GM18517 (cell line): ENCODE measurements at regions not wholly inside any gene's neighbourhood (a gene's known extent, or its start where the extent isn't known, plus 50 kb on each side); places are given as distances from the start of the nearest gene placed in this dataset.

Source experiments
- ATAC-seq: cut with Tn5 transposase; IDR thresholded peaks from one replicate; pipeline ENCODE4 v1.9.1; 2021; ENCODE audit warnings: mild to moderate bottlenecking, moderate library complexity; ENCODE audit not compliant: unreplicated experiment

DNA sequence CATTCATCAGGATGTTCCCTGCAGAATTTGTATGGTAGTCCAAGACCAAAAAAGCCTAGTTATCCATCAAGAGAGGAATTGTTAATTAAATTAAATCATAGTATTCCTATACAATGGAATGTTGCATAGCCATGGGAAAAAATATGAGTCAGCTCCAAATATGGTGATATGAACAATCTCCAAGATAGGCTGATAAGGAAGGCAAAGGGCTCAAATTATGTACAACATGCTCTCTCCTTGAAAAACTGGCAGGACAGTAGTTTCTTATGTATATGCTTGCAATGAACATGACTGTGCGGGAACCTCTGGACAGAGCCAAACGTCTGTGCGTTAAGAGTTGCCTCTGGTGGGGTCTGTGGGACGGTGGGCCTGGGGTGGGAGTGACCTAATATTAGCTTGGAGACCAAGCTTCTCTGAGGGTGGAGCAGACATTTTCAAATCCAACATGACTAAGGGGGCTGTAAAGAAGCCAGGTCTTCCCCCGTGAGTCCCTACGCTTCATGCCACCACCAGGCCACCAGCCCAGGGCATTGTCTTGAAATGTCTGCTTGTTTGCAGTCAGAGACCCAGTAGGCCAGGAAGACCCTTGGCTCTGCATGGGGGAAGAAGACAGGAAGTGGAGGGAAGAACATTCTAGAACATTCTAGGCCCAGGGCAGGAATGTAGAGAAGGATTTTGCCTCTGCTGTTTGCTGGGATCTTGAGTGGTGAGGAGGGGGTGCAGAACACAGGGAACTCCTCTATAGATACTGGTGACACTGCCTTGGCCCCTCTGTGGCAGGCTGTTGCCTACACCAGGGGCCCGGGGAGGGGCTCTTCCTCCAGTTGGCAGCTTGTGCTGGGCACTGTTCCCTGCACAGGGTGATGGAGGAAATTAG, 244.0 kb upstream of the HS6ST1 start:
- ATAC-seq: no peak

DNA sequence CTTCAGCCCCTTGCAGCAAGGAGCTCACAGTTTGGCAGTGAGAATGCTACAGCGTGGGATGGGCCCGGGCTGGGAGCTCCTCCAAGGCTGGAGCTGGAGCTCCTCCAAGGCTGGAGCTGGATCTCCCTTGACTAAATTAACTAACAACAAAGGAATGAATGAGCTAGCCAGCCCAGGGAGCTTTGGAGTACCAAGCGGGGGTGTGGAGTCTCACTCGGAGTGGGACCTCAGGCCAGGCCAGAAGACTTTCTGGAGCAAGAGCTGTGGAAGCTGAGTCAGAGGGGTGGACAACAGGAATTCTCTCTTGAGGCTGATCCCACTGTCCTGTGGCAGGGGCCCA, 244.7 kb upstream of the HS6ST1 start:
- no peak for ATAC-seq

- ATAC-seq: no peak
These were observed 245.5 kb upstream of the HS6ST1 start for GRCh38 chr2:128564131-128564530.

DNA sequence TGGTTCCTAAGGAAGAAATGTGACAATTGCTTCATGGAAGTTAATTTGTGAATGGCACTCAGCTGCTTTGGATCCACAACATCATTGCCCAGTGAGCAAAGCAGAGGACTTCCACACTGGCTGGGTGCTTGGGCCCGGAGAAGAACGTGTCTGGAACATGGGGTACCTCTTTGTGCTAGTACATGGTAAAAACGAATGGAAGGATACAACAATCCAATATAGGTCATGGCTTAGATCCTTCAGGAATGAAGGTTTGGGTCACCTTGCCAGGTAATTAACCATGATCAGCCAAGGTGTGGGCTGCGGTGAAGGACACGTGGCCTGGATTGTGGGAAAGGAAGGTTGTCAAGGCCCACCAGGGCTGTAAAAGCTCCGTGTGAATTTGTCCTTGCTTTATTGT, 245.9 kb upstream of the HS6ST1 start:
- ATAC-seq: no peak

DNA sequence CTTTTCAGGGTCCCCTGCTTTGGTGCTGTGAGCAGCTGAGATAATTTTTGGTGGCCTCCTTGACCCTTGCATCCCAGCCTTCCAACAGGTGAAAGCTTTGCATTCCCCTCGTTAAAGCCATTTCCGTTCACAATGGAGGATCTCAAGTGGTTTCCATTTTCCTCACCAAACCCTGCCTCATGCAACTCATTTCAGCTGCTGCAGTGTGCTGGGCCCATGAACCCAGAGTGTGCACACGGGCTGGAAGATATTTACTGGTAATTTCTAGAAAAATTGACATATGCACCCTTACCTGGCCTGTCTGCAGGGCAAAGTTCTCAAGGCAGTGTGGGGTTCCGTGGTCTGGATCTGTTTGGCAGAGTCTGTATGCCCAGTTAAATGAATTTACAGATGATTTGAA, 246.8 kb upstream of the HS6ST1 start:
- ATAC-seq: no peak

GRCh38 chr2:128566671-128567070, 248.0 kb upstream of the HS6ST1 start:
- ATAC-seq: no peak

DNA sequence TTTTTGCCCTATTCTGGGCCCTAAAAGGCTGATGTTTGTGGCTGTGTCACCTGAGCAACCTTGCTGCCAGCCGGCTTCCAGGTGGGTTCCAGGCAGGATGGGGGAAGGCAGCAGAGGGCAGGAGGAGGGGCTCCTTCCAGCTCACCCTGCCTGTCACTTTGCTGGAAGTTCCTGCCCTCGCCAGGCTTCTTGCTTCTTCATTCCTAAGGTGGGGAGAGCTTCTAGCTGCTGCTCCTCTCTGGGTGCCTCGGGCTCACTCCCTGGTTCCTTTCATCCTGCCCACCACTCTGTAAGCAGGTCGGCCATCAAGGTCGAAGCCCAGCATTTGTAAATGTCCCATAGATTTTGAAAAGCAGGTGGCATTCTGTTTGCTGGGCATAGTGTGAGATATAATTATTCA, 249.4 kb upstream of the HS6ST1 start:
- ATAC-seq: no peak

GRCh38 chr2:128573116-128573515, 254.4 kb upstream of the HS6ST1 start:
- no peak for ATAC-seq

- ATAC-seq: no peak
These were observed 254.9 kb upstream of the HS6ST1 start for GRCh38 chr2:128573531-128573930.

GRCh38 chr2:128577141-128577930, 258.7 kb upstream of the HS6ST1 start:
- no peak for ATAC-seq

DNA sequence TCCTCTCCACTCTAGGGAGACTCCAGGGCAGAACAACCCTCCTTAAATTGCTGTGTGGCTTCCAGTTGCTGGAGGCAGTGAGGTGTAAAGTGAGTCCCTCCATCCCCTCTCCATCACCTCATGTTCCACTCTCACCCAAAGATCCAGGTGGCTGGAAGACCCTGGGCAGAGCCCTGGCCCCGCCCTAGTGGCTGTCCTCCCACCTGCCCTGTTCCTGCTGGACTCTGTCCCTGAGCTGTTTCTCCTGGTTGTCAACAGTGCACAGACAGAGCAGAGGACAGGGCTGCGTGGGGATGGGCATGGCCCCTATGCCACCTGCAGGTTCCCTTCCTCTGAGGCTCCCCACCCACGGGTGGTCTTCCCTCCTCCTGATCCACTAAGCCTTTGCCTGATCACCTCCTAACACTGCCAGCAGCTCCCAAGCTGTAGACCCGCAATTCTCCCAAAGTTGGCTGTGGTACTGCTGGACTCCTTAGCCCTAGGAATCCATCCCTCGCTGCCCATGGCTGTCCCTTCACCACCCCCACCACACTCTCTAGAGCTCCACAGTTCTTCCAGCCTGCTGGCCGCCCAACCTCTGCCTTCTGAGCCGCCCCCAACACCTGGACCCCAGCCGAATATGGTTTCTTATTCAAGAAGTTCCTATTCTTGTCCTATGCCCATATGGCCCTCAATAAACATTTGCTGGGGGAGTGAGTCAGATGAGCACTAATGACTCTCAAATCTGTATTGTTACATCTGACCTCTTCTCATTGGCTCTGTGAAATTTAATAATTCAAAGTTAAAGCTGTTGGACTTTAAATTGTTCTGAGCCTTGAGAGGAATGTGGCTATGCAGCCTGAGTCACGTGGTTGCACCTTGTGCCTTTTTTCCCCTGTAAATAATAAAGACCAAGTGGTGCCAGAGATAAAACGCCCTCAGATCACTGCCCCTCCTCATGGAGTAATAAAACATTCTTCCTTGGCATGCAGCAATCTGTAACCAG, 260.0 kb upstream of the HS6ST1 start:
- ATAC-seq: no peak

GRCh38 chr2:128579825-128580224, 261.2 kb upstream of the HS6ST1 start:
- no peak for ATAC-seq

DNA sequence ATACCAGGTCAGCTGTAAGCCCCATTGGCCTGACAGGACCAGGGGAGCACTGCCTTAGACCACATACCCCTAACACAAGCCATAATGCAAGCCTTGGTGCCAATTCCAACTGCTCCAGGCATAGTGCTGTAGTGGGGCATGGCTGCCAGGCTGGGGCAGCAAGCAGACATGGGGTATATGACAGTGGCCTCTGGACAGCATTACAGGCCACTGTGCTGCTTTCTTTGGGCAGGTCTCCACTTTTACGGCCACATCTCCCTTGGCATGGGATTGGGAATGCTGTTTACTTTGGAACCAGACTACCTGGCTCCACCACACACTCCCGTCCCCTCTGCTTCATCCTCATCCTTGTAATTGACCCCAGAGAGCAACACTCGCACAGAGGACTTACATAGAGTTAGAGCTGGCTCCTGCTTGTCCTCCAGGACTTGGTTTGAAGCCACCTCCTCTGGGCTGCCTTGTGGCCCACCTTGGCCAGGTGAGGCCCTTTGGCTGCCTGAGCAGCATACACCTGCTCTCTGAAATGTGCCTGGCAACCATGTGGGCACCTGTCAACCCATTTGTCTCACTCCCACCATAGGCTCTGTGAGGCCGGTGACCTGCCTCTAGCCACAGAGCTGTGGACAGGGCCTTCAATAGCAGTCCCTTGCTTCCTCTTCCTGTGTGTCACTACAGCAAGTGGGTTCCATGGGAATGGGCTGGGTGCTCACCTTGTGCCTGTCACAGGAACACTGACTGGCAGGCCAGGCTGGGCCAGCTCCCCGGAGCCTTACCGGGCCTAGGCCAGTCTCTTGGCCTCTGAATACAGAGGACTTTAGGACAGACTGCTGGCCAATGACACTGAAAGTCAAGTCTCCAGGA, 262.6 kb upstream of the HS6ST1 start:
- no peak for ATAC-seq

- no peak for ATAC-seq
These were observed 263.2 kb upstream of the HS6ST1 start for GRCh38 chr2:128581849-128582244.

DNA sequence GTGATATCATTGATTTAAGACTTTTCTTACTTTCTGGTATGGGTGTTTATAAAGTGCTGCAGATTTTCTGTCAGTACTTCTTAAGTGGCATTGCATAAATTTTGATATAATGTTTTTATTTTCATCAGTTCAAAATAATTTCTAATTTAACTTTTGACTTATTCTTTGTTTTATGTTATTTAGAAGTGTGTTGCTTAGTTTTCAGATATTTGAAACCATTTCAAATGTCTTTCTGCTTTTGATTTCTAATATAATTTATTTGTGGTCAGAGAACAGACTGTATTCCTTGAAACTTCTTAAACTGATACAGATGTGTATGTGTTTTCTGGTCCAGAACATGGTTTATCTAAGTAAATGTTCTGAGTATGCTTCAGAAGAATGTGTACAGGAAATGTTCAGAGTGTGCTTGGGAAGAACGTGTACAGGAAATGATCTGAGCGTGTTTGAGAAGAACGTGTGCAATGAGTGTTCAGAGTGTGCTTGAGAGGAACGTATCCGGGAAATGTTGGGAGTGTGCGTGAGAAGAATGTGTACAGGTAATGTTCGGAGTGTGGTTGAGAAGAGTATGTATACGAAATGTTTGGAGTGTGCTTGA, 265.7 kb upstream of the HS6ST1 start:
- no peak for ATAC-seq

DNA sequence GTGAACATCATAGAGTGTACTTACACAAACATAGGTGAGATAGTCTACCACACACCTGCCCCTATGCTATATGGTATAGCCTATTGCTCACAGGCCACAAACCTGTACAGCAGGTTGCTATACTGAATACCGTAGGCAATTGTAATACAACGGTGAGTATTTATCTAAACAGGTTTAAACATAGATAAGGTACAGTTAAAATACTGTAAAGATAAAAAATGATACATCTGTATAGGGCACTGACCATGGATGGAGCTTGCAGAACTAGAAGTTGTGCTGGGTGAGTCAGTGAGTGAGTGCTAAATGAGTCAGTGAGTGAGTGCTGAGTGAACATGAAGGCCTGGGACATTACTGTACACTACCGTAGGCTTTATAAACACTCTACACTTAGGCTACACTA, 267.0 kb upstream of the HS6ST1 start:
- no peak for ATAC-seq

DNA sequence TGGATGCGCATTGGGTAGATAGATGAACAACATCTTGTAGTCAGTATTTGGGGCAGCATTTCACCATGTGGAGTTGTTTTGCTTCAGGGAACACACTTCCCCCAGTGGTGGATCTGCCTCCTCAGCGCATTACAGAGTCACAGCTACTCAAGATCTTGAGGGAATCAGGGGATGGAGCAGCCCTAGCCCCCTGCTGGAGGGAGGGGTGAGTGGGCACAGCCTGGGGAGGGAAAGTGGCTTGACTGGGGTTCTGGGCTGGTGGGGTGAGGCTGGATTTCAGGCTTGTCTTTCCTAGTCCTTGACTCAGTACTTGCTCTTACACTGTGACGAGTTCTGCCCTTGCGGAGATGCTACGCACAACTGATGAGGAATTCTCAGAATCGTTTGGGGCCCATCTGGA, 271.0 kb upstream of the HS6ST1 start:
- ATAC-seq: no peak

DNA sequence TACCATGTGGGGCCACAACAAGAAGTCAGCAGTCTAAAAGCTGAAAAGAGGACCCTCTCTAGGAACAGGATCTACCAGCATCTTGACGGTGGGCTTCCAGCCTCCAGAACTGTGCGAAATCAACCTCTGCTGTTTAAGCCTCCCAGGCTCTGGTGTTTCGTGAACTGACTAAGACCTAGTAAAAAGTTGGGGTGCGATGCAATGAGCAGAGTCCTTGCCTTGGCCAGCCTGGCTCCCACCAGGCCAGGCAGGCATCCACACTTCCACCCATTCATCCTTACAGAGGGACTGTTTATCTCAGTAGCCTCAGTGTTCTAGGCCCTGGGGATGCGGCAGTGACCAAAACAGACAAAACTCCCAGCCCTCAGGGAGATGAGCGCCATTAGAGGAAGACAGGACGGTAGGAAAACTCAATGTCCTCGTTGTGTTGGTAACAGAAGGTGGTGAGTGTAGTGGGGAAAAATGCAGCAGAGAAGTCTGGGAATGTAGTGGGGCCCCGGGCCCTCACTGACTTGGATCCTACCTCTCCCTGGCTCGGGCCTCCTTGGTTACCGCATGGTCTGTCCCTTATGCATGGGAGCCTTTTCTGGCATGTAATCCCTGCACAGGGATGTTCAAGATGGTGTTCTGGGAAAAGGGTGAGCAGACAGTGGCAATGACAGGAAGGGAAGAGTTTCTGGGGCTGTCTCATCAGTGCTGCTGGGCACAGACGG, 271.8 kb upstream of the HS6ST1 start:
- no peak for ATAC-seq
